Stimulated activated CD4-positive, alpha-beta T cell treated with anti-CD3 and anti-CD28 coated beads, TNF-alpha, amount 100 ng/mL, for 1 hour (primary cell): ENCODE measurements at regions not wholly inside any gene's neighbourhood (a gene's known extent, or its start where the extent isn't known, plus 50 kb on each side); places are given as distances from the start of the nearest gene placed in this dataset.

ENCODE experiments used
- DNase-seq, 3 donors: peaks; one replicate each; pipeline ENCODE4 v3.0.0-alpha.2; 2020; ENCODE audit warnings: low read depth in 3 of 3, low spot score in 1 of 3

- no peak for DNase-seq
Observed at GRCh38 chr5:68648944-68649857, 433.6 kb downstream of the PIK3R1 start.

- no peak for DNase-seq
Observed at GRCh38 chr5:68652534-68652965, 437.0 kb downstream of the PIK3R1 start.

GRCh38 chr5:68653471-68653870, 437.9 kb downstream of the PIK3R1 start:
- DNase-seq, result no peak

GRCh38 chr5:68657055-68657961, 436.5 kb upstream of the SLC30A5 start:
- DNase-seq, result no peak

- no peak for DNase-seq
Observed at GRCh38 chr5:68658810-68659372, 434.9 kb upstream of the SLC30A5 start.

- no peak for DNase-seq
Observed at GRCh38 chr5:68659881-68660280, 433.9 kb upstream of the SLC30A5 start.

- no peak for DNase-seq
Observed at GRCh38 chr5:68661237-68661636, 432.6 kb upstream of the SLC30A5 start.

GRCh38 chr5:68662804-68663307, 431.0 kb upstream of the SLC30A5 start:
- no peak for DNase-seq

GRCh38 chr5:68669864-68670575, 423.8 kb upstream of the SLC30A5 start:
- no peak for DNase-seq

GRCh38 chr5:68673106-68673822, 420.6 kb upstream of the SLC30A5 start:
- DNase-seq, result no peak

- no peak for DNase-seq
Observed at GRCh38 chr5:68673823-68674180, 420.0 kb upstream of the SLC30A5 start.

GRCh38 chr5:68679041-68679440, 414.8 kb upstream of the SLC30A5 start:
- DNase-seq, result no peak

GRCh38 chr5:68680366-68680765, 413.4 kb upstream of the SLC30A5 start:
- no peak for DNase-seq

GRCh38 chr5:68681929-68682328, 411.9 kb upstream of the SLC30A5 start:
- DNase-seq, result no peak

GRCh38 chr5:68682400-68683160, 411.2 kb upstream of the SLC30A5 start:
- DNase-seq, result no peak

GRCh38 chr5:68683632-68684036, 410.2 kb upstream of the SLC30A5 start:
- DNase-seq, result no peak

- no peak for DNase-seq
Observed at GRCh38 chr5:68685863-68686262, 408.0 kb upstream of the SLC30A5 start.

- DNase-seq, result no peak
Observed at GRCh38 chr5:68688547-68688946, 405.3 kb upstream of the SLC30A5 start.

GRCh38 chr5:68689010-68689409, 404.8 kb upstream of the SLC30A5 start:
- DNase-seq, result no peak
